GM12878 (cell line): ENCODE measurements at regions not wholly inside any gene's neighbourhood (a gene's known extent, or its start where the extent isn't known, plus 50 kb on each side); places are given as distances from the start of the nearest gene placed in this dataset.

Experiments used
- ATAC-seq: fragments of 200-7000 bp; cut with Tn5 transposase; 3 replicates; pipeline ENCODE4 v1.9.1; 2020; ENCODE audit warnings: mild to moderate bottlenecking, moderate library complexity
- BruUV-seq: library from RNA; stranded (reverse); fragments of 400-500 nt; replicated peaks from 2 replicates; lab custom pipeline; 2021; lab: Mats Ljungman, UMichigan
- CTCF ChIA-PET: fragments of 300-600 bp; sonication (Branson Sonifier 250); formaldehyde crosslinking; extraction: SDS; loops from one replicate; lab custom pipeline; 2021; ENCODE audit warnings: inconsistent platforms; lab: Yijun Ruan, JAX
- POLR2A ChIA-PET: fragments of 350-600 bp; formaldehyde crosslinking; extraction: SDS; loops from one replicate; lab custom pipeline; 2021; ENCODE audit warnings: inconsistent platforms; lab: Charles Lee
- RAD21 ChIA-PET: fragments of 300-600 bp; sonication (Branson Sonifier 250); formaldehyde crosslinking; loops from one replicate; lab custom pipeline; 2023; ENCODE audit warnings: antibody characterized with exemption; ENCODE audit not compliant: unreplicated experiment; lab: Charles Lee
- SMC1A ChIA-PET: fragments of 300-600 bp; sonication (Branson Sonifier 250); formaldehyde crosslinking; loops from one replicate; lab custom pipeline; 2023; ENCODE audit not compliant: unreplicated experiment, uncharacterized antibody; lab: Charles Lee
- DNase-seq: peaks from one replicate; pipeline ENCODE4 v3.0.0-alpha.2; 2011; ENCODE audit warnings: low read depth, low spot score
- FAIRE-seq: peaks from 3 replicates; lab custom pipeline; 2011; peaks lifted over from hg19 to GRCh38; lab: Jason Lieb, UNC
- H2AFZ ChIP-seq: 2 replicates; pipeline ENCODE4 v1.6.0; 2011; ENCODE audit warnings: low read depth, low read length, control low read depth; ENCODE audit not compliant: control insufficient read depth
- H3K27ac ChIP-seq: 2 replicates; pipeline ENCODE4 v1.5.1; 2011; ENCODE audit warnings: control low read depth; ENCODE audit not compliant: control insufficient read depth, insufficient read depth
- H3K27me3 ChIP-seq, 2 experiments: replicated peaks in 1 of 2; 2 replicates each; pipeline versions ENCODE4 v1.6.0 to v1.6.1; 2011; ENCODE audit warnings: low read length in 1 of 2; ENCODE audit not compliant: control insufficient read depth in 2 of 2, insufficient read depth in 2 of 2
- H3K36me3 ChIP-seq, 2 experiments: 2 replicates each; pipeline ENCODE4 v1.5.1; 2011; ENCODE audit warnings: low read length in 1 of 2; ENCODE audit not compliant: control insufficient read depth in 2 of 2, insufficient read depth in 2 of 2
- H3K4me1 ChIP-seq: 2 replicates; pipeline ENCODE4 v1.6.1; 2011; ENCODE audit warnings: mild to moderate bottlenecking, low read length, moderate library complexity, mixed read lengths; ENCODE audit not compliant: control insufficient read depth, insufficient read depth
- H3K4me2 ChIP-seq: 2 replicates; pipeline ENCODE4 v1.6.0; 2011; ENCODE audit warnings: control low read depth; ENCODE audit not compliant: control insufficient read depth, insufficient read depth
- H3K4me3 ChIP-seq: fragments of 200-600 bp; sonication (generic); 2 replicates; pipeline ENCODE4 v1.5.1; 2016
- H3K79me2 ChIP-seq: 2 replicates; pipeline ENCODE4 v1.6.0; 2011; ENCODE audit warnings: low read length; ENCODE audit not compliant: control insufficient read depth, insufficient read depth
- H3K9ac ChIP-seq: 2 replicates; pipeline ENCODE4 v1.8.0; 2011; ENCODE audit warnings: low read length, control low read depth, mixed read lengths; ENCODE audit not compliant: control insufficient read depth, insufficient read depth
- H3K9me3 ChIP-seq: replicated peaks from 3 replicates; pipeline ENCODE4 v1.5.1; 2011; ENCODE audit warnings: mild to moderate bottlenecking, low read length; ENCODE audit not compliant: control insufficient read depth, insufficient read depth
- H4K20me1 ChIP-seq: 2 replicates; pipeline ENCODE4 v1.6.0; 2011; ENCODE audit not compliant: control insufficient read depth, insufficient read depth
- ASH2L ChIP-seq: fragments of 300-600, 200-600 bp; sonication (generic); IDR thresholded peaks from 2 replicates; pipeline ENCODE4 v1.6.1; 2017; ENCODE audit warnings: low read depth, mild to moderate bottlenecking, borderline replicate concordance
- BRCA1 ChIP-seq: IDR thresholded peaks from 2 replicates; pipeline ENCODE4 v1.6.1; 2011; ENCODE audit warnings: low read depth, low read length, improper control_type of control experiment
- CHD1 ChIP-seq: IDR thresholded peaks from 2 replicates; pipeline ENCODE4 v1.6.1; 2012; ENCODE audit warnings: low read depth, low read length, improper control_type of control experiment
- ELK1 ChIP-seq: IDR thresholded peaks from 2 replicates; pipeline ENCODE4 v1.6.1; 2012; ENCODE audit warnings: low read depth, low read length, improper control_type of control experiment
- NBN ChIP-seq: fragments of 450-650 bp; IDR thresholded peaks from 2 replicates; pipeline ENCODE4 v1.6.1; 2016
- NFIC ChIP-seq: IDR thresholded peaks from 2 replicates; pipeline ENCODE4 v1.6.1; 2012; ENCODE audit warnings: low read depth, mild to moderate bottlenecking, inconsistent platforms, low read length, moderate library complexity
- SUZ12 ChIP-seq: fragments of 200-600 bp; sonication (generic); IDR thresholded peaks from one replicate; pipeline ENCODE4 v1.6.1; 2018; ENCODE audit warnings: antibody characterized with exemption, mild to moderate bottlenecking; ENCODE audit not compliant: unreplicated experiment
- ZNF207 ChIP-seq: fragments of 450-650 bp; IDR thresholded peaks from 2 replicates; pipeline ENCODE4 v1.6.1; 2014; ENCODE audit warnings: antibody characterized with exemption, mild to moderate bottlenecking, borderline replicate concordance
- WGBS: methylation state at CpG from one replicate; pipeline ENCODE4 v1.1.6; 2016; ENCODE audit warnings: low lambda C conversion rate; ENCODE audit not compliant: insufficient replicate concordance, insufficient coverage; ENCODE audit errors: missing lambda C conversion rate; 5-methylcytosine and 5-hydroxymethylcytosine counted together
- in situ Hi-C: fragments of 300-500 bp; cut with MboI; formaldehyde crosslinking; loops from 9 replicates; pipeline ENCODE4 v1.14.3; 2018; ENCODE audit warnings: mixed read lengths
- intact Hi-C: fragments of 100-400 bp; cut with micrococcal nuclease; formaldehyde crosslinking; loops from one replicate; pipeline ENCODE4 v1.14.2; 2022; ENCODE audit not compliant: unreplicated experiment

GRCh38 chr5:31131381-31131891 lies 62.0 kb upstream of the CDH6 start:
- RAD21 ChIA-PET, result no interaction called here
- no peak overlapping the region for H3K4me3 ChIP-seq
- 58% methylated on average over 10 of the region's 10 CpGs for WGBS
- SMC1A ChIA-PET, result interaction anchor here (0.6 kb wide), 1 partner anchor 589 kb away, joined by 4 read pairs; no protein-coding TSS in a partner anchor
- no peaks in the 10 kb centered on the region for H4K20me1 ChIP-seq
- H2AFZ ChIP-seq, result no peak overlapping the region
- no peak overlapping the region for H3K9ac ChIP-seq
- no peaks in the 10 kb centered on the region for H3K79me2 ChIP-seq
- TF ChIP-seq NFIC (no peak), ASH2L (no peak), ZNF207 (no peak), CHD1 (no peak), NBN (no peak), BRCA1 (no peak), SUZ12 (no peak), ELK1 (no peak)
- intact Hi-C loops (no loop called here), in situ Hi-C loops (no loop called here)
- POLR2A ChIA-PET, result no interaction called here
- DNase-seq (no peak), ATAC-seq (no peak), FAIRE-seq (no peak)
- BruUV-seq, result no TSS peak
- CTCF ChIA-PET, result no interaction called here
- H3K4me2 ChIP-seq, result no peak overlapping the region
- no peaks in the 10 kb centered on the region for H3K36me3 ChIP-seq
- H3K27me3 ChIP-seq, result no peaks in the 10 kb centered on the region
- H3K9me3 ChIP-seq, result no peaks in the 10 kb centered on the region
- H3K27ac ChIP-seq, result no peak overlapping the region
- H3K4me1 ChIP-seq, result no peaks in the 10 kb centered on the region
